Fibroblast of lung (primary cell): ENCODE measurements at regions not wholly inside any gene's neighbourhood (a gene's known extent, or its start where the extent isn't known, plus 50 kb on each side); places are given as distances from the start of the nearest gene placed in this dataset.

ENCODE experiments used
- DNase-seq, 2 donors: peaks; one replicate each; pipeline versions ENCODE4 v3.0.0 to v3.0.0-alpha.2; 2010; ENCODE audit warnings: low read depth in 2 of 2
- H2AFZ ChIP-seq: 2 replicates; pipeline ENCODE4 v1.5.1; 2012; ENCODE audit warnings: low read length, control low read depth, inconsistent platforms
- H3K27ac ChIP-seq: 2 replicates; pipeline ENCODE4 v1.5.1; 2011; ENCODE audit warnings: low read length, control low read depth; ENCODE audit not compliant: insufficient read depth
- H3K27me3 ChIP-seq: 2 replicates; pipeline ENCODE4 v1.5.1; 2011; ENCODE audit warnings: mild to moderate bottlenecking, low read length; ENCODE audit not compliant: control insufficient read depth, insufficient read depth
- H3K36me3 ChIP-seq: 2 replicates; pipeline ENCODE4 v1.5.1; 2011; ENCODE audit warnings: low read length; ENCODE audit not compliant: control insufficient read depth, insufficient read depth
- H3K4me1 ChIP-seq: 2 replicates; pipeline ENCODE4 v1.5.1; 2011; ENCODE audit warnings: low read length; ENCODE audit not compliant: control insufficient read depth, insufficient read depth; ENCODE audit errors: extremely low read depth
- H3K4me2 ChIP-seq: 2 replicates; pipeline ENCODE4 v1.5.1; 2011; ENCODE audit warnings: low read length, control low read depth; ENCODE audit not compliant: insufficient read depth; ENCODE audit errors: extremely low read depth
- H3K4me3 ChIP-seq, 4 experiments: fragments of 200-600 bp in 1 of 4; sonication (generic) in 1 of 4; replicated peaks in 1 of 4; 2 replicates each; pipeline ENCODE4 v1.5.1; 2011 to 2016; ENCODE audit warnings: low read length in 4 of 4, low read depth in 3 of 4, mild to moderate bottlenecking in 3 of 4, control low read depth in 2 of 4, inconsistent platforms in 1 of 4, mixed read lengths in 1 of 4; ENCODE audit not compliant: insufficient read depth in 1 of 4; ENCODE audit errors: control extremely low read depth in 1 of 4
- H3K79me2 ChIP-seq: 2 replicates; pipeline ENCODE4 v1.5.1; 2012; ENCODE audit warnings: mild to moderate bottlenecking, low read length, inconsistent platforms; ENCODE audit not compliant: control insufficient read depth, insufficient read depth
- H3K9ac ChIP-seq: 2 replicates; pipeline ENCODE4 v1.5.1; 2011; ENCODE audit warnings: mild to moderate bottlenecking, low read length, control low read depth; ENCODE audit not compliant: insufficient read depth
- H3K9me3 ChIP-seq: 2 replicates; pipeline ENCODE4 v1.5.1; 2012; ENCODE audit warnings: low read depth, low read length; ENCODE audit not compliant: control insufficient read depth, insufficient read depth
- H4K20me1 ChIP-seq: 2 replicates; pipeline ENCODE4 v1.5.1; 2011; ENCODE audit warnings: low read length; ENCODE audit not compliant: control insufficient read depth, insufficient read depth; ENCODE audit errors: extremely low read depth
- CTCF ChIP-seq, 2 donors: IDR thresholded peaks in 1 of 2; conservative IDR thresholded peaks in 1 of 2; 1 replicate in 1 of 2; 2 replicates in 1 of 2; pipeline ENCODE4 v1.5.1; 2011 to 2012; ENCODE audit warnings: low read length in 2 of 2, control low read depth in 1 of 2, inconsistent platforms in 1 of 2, low read depth in 1 of 2, mild to moderate bottlenecking in 1 of 2
- EZH2 ChIP-seq: IDR thresholded peaks from 2 replicates; pipeline ENCODE4 v1.5.1; 2012; ENCODE audit warnings: low read length, control low read depth, mild to moderate bottlenecking; ENCODE audit errors: missing control alignments

- Histone ChIP-seq H3K4me1 (no peaks in the 10 kb centered on the region), H3K27ac (no peak overlapping the region), H3K4me2 (no peak overlapping the region), H3K27me3 (peaks cover 5% of the 10 kb centered on the region), H3K79me2 (no peaks in the 10 kb centered on the region), H3K4me3 (no peak overlapping the region), H4K20me1 (no peaks in the 10 kb centered on the region), H3K9me3 (no peaks in the 10 kb centered on the region), H3K36me3 (no peaks in the 10 kb centered on the region), H3K9ac (no peak overlapping the region), H2AFZ (no peak overlapping the region)
- TF ChIP-seq CTCF (conservative IDR thresholded peaks at IDR 0.05 in 1 of 2, IDR thresholded peaks at IDR 0.05 in 1 of 2; ENCODE audit: low read depth in 1 of 2, low read length in 2 of 2) (no peak), EZH2 (no peak)
- DNase-seq = no peak
Observed at GRCh38 chr10:62665771-62666170, 138.7 kb upstream of the ADO start.

GRCh38 chr10:62666275-62666674 lies 138.2 kb upstream of the ADO start:
- DNase-seq = no peak
- H3K36me3 ChIP-seq = no peaks in the 10 kb centered on the region
- no peak overlapping the region for H3K4me3 ChIP-seq
- H3K27ac ChIP-seq = no peak overlapping the region
- H2AFZ ChIP-seq = no peak overlapping the region
- no peaks in the 10 kb centered on the region for H3K4me1 ChIP-seq
- no peak overlapping the region for H3K4me2 ChIP-seq
- no peaks in the 10 kb centered on the region for H4K20me1 ChIP-seq
- TF ChIP-seq EZH2 (no peak), CTCF (conservative IDR thresholded peaks at IDR 0.05 in 1 of 2, IDR thresholded peaks at IDR 0.05 in 1 of 2; ENCODE audit: low read depth in 1 of 2, low read length in 2 of 2) (no peak)
- H3K79me2 ChIP-seq = no peaks in the 10 kb centered on the region
- no peaks in the 10 kb centered on the region for H3K9me3 ChIP-seq
- H3K27me3 ChIP-seq = peaks cover 5% of the 10 kb centered on the region
- H3K9ac ChIP-seq = no peak overlapping the region

GRCh38 chr10:62669341-62669740 lies 135.2 kb upstream of the ADO start:
- Histone ChIP-seq H3K9me3 (no peaks in the 10 kb centered on the region), H3K36me3 (no peaks in the 10 kb centered on the region), H3K27ac (no peak overlapping the region), H3K79me2 (no peaks in the 10 kb centered on the region), H3K4me2 (no peak overlapping the region), H3K4me3 (no peak overlapping the region), H3K4me1 (no peaks in the 10 kb centered on the region), H4K20me1 (no peaks in the 10 kb centered on the region), H2AFZ (no peak overlapping the region), H3K27me3 (peaks cover under 1% of the 10 kb centered on the region), H3K9ac (no peak overlapping the region)
- DNase-seq = no peak
- TF ChIP-seq EZH2 (no peak), CTCF (conservative IDR thresholded peaks at IDR 0.05 in 1 of 2, IDR thresholded peaks at IDR 0.05 in 1 of 2; ENCODE audit: low read depth in 1 of 2, low read length in 2 of 2) (no peak)
